ENCODE measurements at regions not wholly inside any gene's neighbourhood (a gene's known extent, or its start where the extent isn't known, plus 50 kb on each side); places are given as distances from the start of the nearest gene placed in this dataset.

DNA sequence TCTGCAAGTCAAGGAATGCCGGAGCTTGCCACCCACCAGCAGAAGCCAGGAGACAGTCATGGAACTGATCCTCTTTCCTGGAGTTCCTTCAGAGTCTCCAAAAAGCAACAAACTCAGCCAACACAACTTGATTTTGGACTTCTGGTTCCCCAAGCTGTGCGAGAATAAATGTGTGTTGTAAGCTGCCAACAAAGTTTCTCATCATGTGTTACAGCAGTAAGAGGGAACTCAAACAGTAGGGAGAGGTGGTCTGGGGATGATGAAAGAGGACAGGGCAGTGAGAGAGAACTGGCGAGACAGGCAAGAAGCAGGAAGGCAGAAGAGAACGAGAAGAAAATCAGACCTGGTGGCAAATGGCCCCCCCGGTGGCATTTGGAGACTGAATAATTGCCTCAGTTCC is 204.9 kb downstream of the MAF start:
- DNase-seq (ENCODE audit: extremely low read depth, insufficient read length) = no peak
- H3K36me3 ChIP-seq (ENCODE audit: control insufficient read depth, insufficient read depth, low read length) = no peaks in the 10 kb centered on the region
- no peaks in the 10 kb centered on the region for H3K27me3 ChIP-seq (replicated peaks; ENCODE audit: control insufficient read depth, insufficient read depth, low read length)
- TF ChIP-seq, protein P1, sequence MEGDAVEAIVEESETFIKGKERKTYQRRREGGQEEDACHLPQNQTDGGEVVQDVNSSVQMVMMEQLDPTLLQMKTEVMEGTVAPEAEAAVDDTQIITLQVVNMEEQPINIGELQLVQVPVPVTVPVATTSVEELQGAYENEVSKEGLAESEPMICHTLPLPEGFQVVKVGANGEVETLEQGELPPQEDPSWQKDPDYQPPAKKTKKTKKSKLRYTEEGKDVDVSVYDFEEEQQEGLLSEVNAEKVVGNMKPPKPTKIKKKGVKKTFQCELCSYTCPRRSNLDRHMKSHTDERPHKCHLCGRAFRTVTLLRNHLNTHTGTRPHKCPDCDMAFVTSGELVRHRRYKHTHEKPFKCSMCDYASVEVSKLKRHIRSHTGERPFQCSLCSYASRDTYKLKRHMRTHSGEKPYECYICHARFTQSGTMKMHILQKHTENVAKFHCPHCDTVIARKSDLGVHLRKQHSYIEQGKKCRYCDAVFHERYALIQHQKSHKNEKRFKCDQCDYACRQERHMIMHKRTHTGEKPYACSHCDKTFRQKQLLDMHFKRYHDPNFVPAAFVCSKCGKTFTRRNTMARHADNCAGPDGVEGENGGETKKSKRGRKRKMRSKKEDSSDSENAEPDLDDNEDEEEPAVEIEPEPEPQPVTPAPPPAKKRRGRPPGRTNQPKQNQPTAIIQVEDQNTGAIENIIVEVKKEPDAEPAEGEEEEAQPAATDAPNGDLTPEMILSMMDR (IDR thresholded peaks at IDR 0.05; ENCODE audit: insufficient read depth, low read length, poor library complexity, severe bottlenecking) = no peak
- H3K4me3 ChIP-seq (replicated peaks; ENCODE audit: low read depth, low read length) = no peak overlapping the region

GRCh38 chr16:79394206-79394605 is 206.3 kb downstream of the MAF start:
- no peaks in the 10 kb centered on the region for H3K27me3 ChIP-seq (replicated peaks; ENCODE audit: control insufficient read depth, insufficient read depth, low read length)
- no peaks in the 10 kb centered on the region for H3K36me3 ChIP-seq (ENCODE audit: control insufficient read depth, insufficient read depth, low read length)
- TF ChIP-seq, protein P1 (IDR thresholded peaks at IDR 0.05; ENCODE audit: insufficient read depth, low read length, poor library complexity, severe bottlenecking) = no peak
- no peak overlapping the region for H3K4me3 ChIP-seq (replicated peaks; ENCODE audit: low read depth, low read length)
- DNase-seq (ENCODE audit: extremely low read depth, insufficient read length) = no peak

DNA sequence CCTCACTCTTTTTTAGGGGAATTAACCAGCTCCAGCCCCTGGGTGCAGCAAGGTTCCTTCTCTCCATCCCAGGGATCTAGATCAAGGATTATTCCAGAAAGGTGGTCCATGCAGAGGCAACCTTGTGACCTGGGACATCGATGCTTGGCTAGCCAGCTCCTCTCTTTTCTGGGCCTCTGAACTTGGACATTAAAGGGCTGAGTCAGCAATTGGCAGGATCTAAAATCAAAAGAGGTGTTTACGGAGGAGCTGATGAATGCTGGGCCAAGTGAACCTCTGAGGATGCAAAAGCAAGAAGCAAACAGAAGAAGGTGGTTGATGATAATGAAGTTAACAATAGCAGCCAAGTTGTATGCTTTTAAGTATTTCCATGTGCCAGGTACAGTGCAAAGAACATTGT is 207.0 kb downstream of the MAF start:
- TF ChIP-seq, protein P1 (IDR thresholded peaks at IDR 0.05; ENCODE audit: insufficient read depth, low read length, poor library complexity, severe bottlenecking) = no peak
- H3K36me3 ChIP-seq (ENCODE audit: control insufficient read depth, insufficient read depth, low read length) = no peaks in the 10 kb centered on the region
- H3K4me3 ChIP-seq (replicated peaks; ENCODE audit: low read depth, low read length) = no peak overlapping the region
- no peaks in the 10 kb centered on the region for H3K27me3 ChIP-seq (replicated peaks; ENCODE audit: control insufficient read depth, insufficient read depth, low read length)
- DNase-seq (ENCODE audit: extremely low read depth, insufficient read length) = no peak

- Histone ChIP-seq H3K4me3 (replicated peaks; ENCODE audit: low read depth, low read length) (no peak overlapping the region), H3K36me3 (ENCODE audit: control insufficient read depth, insufficient read depth, low read length) (no peaks in the 10 kb centered on the region), H3K27me3 (replicated peaks; ENCODE audit: control insufficient read depth, insufficient read depth, low read length) (no peaks in the 10 kb centered on the region)
- no peak for DNase-seq (ENCODE audit: extremely low read depth, insufficient read length)
- TF ChIP-seq, protein P1 (IDR thresholded peaks at IDR 0.05; ENCODE audit: insufficient read depth, low read length, poor library complexity, severe bottlenecking) = no peak
These were observed 207.4 kb downstream of the MAF start for GRCh38 chr16:79393127-79393526.

DNA sequence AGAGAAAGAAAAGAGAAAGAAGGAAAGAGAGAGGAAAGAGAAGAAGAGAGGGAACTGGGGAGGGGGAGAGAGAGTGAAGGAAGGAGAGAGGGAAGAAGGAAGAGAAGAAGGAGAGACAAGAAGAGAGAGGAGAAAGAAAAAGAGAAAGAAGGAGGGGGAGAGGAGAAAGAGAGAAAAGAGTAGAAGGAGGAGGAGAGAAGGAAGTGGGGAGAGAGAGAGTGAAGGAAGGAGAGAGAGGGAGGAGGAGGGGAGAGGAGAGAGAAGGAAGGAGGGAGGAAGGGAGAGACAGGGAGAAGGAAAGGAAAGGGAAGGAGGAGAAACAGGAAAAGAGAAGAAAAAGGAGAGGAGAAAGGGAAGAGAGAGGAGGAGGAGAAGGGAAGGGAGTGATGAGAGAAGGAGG is 208.5 kb downstream of the MAF start:
- TF ChIP-seq, protein P1 (IDR thresholded peaks at IDR 0.05; ENCODE audit: insufficient read depth, low read length, poor library complexity, severe bottlenecking) = no peak
- Histone ChIP-seq H3K36me3 (ENCODE audit: control insufficient read depth, insufficient read depth, low read length) (no peaks in the 10 kb centered on the region), H3K27me3 (replicated peaks; ENCODE audit: control insufficient read depth, insufficient read depth, low read length) (no peaks in the 10 kb centered on the region), H3K4me3 (replicated peaks; ENCODE audit: low read depth, low read length) (no peak overlapping the region)
- no peak for DNase-seq (ENCODE audit: extremely low read depth, insufficient read length)

GRCh38 chr16:79391395-79391794 is 209.1 kb downstream of the MAF start:
- Histone ChIP-seq H3K36me3 (ENCODE audit: control insufficient read depth, insufficient read depth, low read length) (no peaks in the 10 kb centered on the region), H3K4me3 (replicated peaks; ENCODE audit: low read depth, low read length) (no peak overlapping the region), H3K27me3 (replicated peaks; ENCODE audit: control insufficient read depth, insufficient read depth, low read length) (no peaks in the 10 kb centered on the region)
- no peak for DNase-seq (ENCODE audit: extremely low read depth, insufficient read length)
- TF ChIP-seq, protein P1 (IDR thresholded peaks at IDR 0.05; ENCODE audit: insufficient read depth, low read length, poor library complexity, severe bottlenecking) = no peak
